Activated CD4-positive, alpha-beta memory T cell treated with anti-CD3 and anti-CD28 coated beads, Interleukin-2, amount 10 ng/mL, durations not matched to agents 7 days and 5 days (primary cell): ENCODE measurements at regions not wholly inside any gene's neighbourhood (a gene's known extent, or its start where the extent isn't known, plus 50 kb on each side); places are given as distances from the start of the nearest gene placed in this dataset.
"Not testable (repeated sequence)": the region's sequence is repeated elsewhere in the genome, so short reads cannot be mapped to it uniquely, and the experiment has no call there.

ENCODE experiments used
- CTCF ChIA-PET: fragments of 350-600 bp; sonication (Branson Sonifier 250); formaldehyde crosslinking; loops from one replicate; lab custom pipeline; 2021; ENCODE audit warnings: antibody characterized with exemption, inconsistent platforms; lab: Charles Lee
- POLR2A ChIA-PET: fragments of 350-600 bp; sonication (Branson Sonifier 250); formaldehyde crosslinking; loops from one replicate; lab custom pipeline; 2021; ENCODE audit warnings: antibody characterized with exemption; lab: Charles Lee
- DNase-seq: peaks from one replicate; pipeline ENCODE4 v3.0.0-alpha.2; 2020
- H3K27ac Mint-ChIP-seq: one replicate; pipeline ENCODE4 v1.8.0; 2021; ENCODE audit warnings: mild to moderate bottlenecking, mixed read lengths
- H3K27me3 Mint-ChIP-seq: one replicate; pipeline ENCODE4 v1.8.0; 2021; ENCODE audit warnings: mixed read lengths
- H3K36me3 Mint-ChIP-seq: one replicate; pipeline ENCODE4 v1.8.0; 2021; ENCODE audit warnings: low read depth, mixed read lengths
- H3K4me1 Mint-ChIP-seq: one replicate; pipeline ENCODE4 v1.8.0; 2021; ENCODE audit warnings: mixed read lengths
- H3K4me3 Mint-ChIP-seq: one replicate; pipeline ENCODE4 v1.8.0; 2021; ENCODE audit warnings: mild to moderate bottlenecking, mixed read lengths
- H3K9me3 Mint-ChIP-seq: one replicate; pipeline ENCODE4 v1.8.0; 2021; ENCODE audit warnings: mixed read lengths

DNA sequence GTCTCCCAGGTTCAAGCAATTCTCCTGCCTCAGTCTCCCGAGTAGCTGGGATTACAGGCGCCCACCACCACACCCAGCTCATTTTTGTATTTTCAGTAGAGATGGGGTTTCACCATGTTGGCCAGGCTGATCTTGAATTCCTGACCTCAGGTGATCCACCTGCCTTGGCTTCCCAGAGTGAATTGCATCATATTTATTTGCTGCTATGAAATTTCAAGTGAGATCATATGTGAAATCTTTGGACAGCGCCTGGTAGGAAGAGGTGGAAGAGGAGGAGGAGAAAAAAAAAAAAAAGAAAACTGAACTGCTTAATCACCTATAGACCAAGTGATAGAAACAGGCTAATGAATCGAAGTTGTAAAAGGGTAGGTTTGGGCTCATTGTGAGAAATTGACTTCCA, 557.8 kb upstream of the C16orf82 start:
- CTCF ChIA-PET = interaction anchor here (0.8 kb wide), 1 partner anchor 908 kb away, joined by 3 read pairs; no protein-coding TSS in a partner anchor
- H3K4me3 Mint-ChIP-seq, H3K27me3 Mint-ChIP-seq, H3K9me3 Mint-ChIP-seq, H3K36me3 Mint-ChIP-seq, H3K4me1 Mint-ChIP-seq, POLR2A ChIA-PET, H3K27ac Mint-ChIP-seq, DNase-seq: not testable (repeated sequence)

DNA sequence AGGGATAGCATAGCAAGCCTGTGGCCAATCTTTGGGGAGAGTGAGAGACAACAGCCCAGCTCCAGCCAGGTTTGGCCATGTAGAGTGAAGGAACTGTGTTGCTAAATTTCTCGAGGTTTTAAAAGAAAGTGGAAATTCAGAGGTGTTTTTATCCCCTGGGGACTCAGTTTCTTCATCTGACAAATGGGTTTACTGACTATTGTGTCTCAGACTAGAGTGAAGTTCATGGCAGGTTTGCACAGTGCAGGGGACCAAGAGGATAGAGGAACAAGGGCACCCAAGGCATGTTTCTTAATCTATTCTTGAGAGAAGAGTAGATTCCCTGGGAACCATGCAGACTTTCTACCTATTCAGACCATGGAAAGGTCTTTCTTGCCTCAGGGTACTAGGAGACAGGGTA, 555.8 kb upstream of the C16orf82 start:
- DNase-seq = no peak
- Mint-ChIP-seq H3K4me3 (no peak overlapping the region), H3K27me3 (no peaks in the 10 kb centered on the region), H3K36me3 (no peaks in the 10 kb centered on the region), H3K9me3 (no peaks in the 10 kb centered on the region), H3K27ac (no peak overlapping the region), H3K4me1 (no peaks in the 10 kb centered on the region)
- CTCF ChIA-PET = no interaction called here
- POLR2A ChIA-PET = no interaction called here

DNA sequence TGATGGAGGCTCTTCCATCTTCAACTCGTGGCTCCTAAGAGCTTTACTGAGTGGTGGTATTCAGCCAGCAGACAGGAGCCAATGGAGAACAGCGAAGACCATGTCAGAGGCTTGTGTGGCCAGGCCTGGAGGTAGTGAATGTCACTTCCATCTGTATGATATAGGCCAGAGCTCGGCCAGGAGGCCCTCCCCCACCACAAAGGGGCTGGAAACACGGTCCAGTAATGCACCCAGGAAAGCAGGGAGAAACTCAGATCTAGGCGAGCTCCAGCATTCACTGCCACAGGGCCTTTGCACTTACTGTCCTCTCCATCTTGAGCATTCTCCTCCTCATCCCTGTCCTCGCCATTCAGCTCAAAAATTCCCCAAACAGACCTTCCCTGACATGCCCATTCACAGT, 555.3 kb upstream of the C16orf82 start:
- Mint-ChIP-seq H3K36me3 (no peaks in the 10 kb centered on the region), H3K27ac (no peak overlapping the region), H3K9me3 (no peaks in the 10 kb centered on the region), H3K4me3 (no peak overlapping the region), H3K27me3 (no peaks in the 10 kb centered on the region), H3K4me1 (no peaks in the 10 kb centered on the region)
- POLR2A ChIA-PET = no interaction called here
- no peak for DNase-seq
- CTCF ChIA-PET = no interaction called here

DNA sequence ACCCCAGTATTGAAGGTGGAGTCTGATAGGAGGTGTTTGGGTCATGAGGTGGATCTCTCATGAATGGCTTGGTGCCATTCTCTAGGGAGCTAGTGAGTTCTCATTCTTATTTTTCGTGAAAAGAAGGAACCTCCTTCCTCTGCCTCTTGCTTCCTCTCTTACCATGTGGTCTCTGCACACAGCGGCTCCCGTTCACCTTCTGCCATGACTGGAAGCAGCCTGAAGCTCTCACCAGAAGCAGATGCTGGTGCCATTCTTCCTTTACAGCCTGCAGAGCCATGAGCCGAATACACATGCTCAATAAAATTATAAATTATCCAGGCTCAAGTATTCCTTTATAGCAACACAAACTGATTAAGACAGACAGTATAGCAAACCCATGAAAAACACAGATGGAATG, 545.1 kb upstream of the C16orf82 start:
- POLR2A ChIA-PET = no interaction called here
- Mint-ChIP-seq H3K36me3 (no peaks in the 10 kb centered on the region), H3K4me1 (no peaks in the 10 kb centered on the region), H3K27me3 (peaks cover 4% of the 10 kb centered on the region), H3K9me3 (no peaks in the 10 kb centered on the region), H3K4me3 (no peak overlapping the region), H3K27ac (no peak overlapping the region)
- no peak for DNase-seq
- CTCF ChIA-PET = no interaction called here

DNA sequence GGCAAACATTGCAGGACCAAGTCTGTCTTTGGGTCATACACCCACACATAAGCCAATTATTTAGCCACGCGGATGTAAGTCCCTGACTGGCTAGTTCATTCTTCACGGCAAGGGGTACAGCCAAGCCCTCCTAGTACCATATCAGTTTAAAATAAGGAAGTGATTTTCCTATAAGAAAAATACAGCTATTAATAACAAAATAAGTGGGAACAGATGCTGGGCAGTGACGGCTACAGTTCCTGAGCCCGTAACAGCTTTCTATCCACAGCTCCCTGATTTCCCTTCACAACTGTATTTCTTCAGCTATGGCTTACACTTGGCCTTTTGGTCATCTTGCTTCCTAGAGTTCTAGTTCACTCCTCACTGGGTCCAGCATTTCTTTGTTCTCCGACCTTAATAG, 542.4 kb upstream of the C16orf82 start:
- Mint-ChIP-seq H3K36me3 (no peaks in the 10 kb centered on the region), H3K9me3 (no peaks in the 10 kb centered on the region), H3K4me1 (no peaks in the 10 kb centered on the region), H3K4me3 (no peak overlapping the region), H3K27ac (no peak overlapping the region), H3K27me3 (peaks cover 4% of the 10 kb centered on the region)
- DNase-seq = no peak
- CTCF ChIA-PET = no interaction called here
- POLR2A ChIA-PET = no interaction called here

DNA sequence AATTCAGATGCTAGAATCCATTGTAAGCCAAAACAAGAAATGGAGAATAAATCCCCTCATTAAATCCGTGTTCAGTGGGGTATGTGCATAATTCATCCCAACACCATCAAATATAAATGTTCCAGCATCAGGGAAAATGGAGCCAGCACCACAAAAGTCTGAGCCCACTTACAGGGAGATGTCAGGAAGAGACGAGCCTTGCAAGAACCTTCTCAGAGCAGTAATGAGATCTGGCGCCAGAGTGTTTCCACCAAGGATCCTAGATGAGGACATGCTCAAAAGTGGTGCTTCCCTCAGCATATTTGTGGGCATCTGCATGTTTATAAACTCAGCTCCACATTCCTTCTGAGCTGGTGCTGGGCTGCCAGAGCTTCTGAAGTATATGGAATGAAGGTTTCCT, 541.9 kb upstream of the C16orf82 start:
- Mint-ChIP-seq H3K36me3 (no peaks in the 10 kb centered on the region), H3K27ac (no peak overlapping the region), H3K27me3 (peaks cover 4% of the 10 kb centered on the region), H3K4me3 (no peak overlapping the region), H3K9me3 (no peaks in the 10 kb centered on the region), H3K4me1 (no peaks in the 10 kb centered on the region)
- POLR2A ChIA-PET = no interaction called here
- CTCF ChIA-PET = no interaction called here
- DNase-seq = no peak

DNA sequence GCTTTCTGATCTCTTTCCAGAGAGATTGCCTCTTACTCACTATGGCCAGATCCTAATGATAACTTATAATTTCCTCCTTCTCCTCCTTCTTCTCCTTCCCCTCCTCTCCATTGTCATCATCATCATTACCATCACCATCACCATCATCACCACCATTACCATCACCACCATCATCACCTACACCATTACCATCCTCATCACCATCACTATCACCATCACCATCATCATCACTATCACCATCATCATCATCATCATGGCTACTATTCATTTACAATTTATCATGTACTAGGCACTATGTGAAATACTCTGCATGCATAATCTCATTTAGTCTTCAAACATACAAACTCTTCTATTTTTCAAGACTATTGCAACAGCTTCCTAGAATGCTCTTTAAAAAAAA, 540.9 kb upstream of the C16orf82 start:
- no peaks in the 10 kb centered on the region for H3K9me3 Mint-ChIP-seq
- H3K27ac Mint-ChIP-seq = no peak overlapping the region
- peaks cover 4% of the 10 kb centered on the region for H3K27me3 Mint-ChIP-seq
- no peaks in the 10 kb centered on the region for H3K4me1 Mint-ChIP-seq
- H3K36me3 Mint-ChIP-seq = no peaks in the 10 kb centered on the region
- no peak for DNase-seq
- CTCF ChIA-PET = no interaction called here
- POLR2A ChIA-PET = no interaction called here
- H3K4me3 Mint-ChIP-seq = no peak overlapping the region

DNA sequence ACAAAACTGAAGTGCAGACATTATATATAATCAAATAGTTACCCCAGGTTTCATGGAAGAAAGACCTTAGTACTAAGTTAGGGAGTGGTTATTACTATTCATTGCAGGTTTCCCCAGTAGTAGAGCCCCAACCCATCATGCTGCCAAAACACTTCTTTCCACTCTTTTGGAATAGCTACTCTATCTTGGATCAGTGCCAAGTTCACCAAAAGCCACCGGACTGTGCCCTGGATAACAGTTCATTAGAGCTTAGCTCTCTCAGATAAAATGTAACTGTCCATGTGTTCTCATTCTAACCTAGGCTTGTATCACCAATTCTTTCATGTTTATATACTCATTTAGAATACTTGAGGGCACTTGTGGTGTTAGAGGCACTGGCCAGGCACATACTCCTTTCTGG, 540.1 kb upstream of the C16orf82 start:
- Mint-ChIP-seq H3K4me3 (no peak overlapping the region), H3K4me1 (no peaks in the 10 kb centered on the region)

DNA sequence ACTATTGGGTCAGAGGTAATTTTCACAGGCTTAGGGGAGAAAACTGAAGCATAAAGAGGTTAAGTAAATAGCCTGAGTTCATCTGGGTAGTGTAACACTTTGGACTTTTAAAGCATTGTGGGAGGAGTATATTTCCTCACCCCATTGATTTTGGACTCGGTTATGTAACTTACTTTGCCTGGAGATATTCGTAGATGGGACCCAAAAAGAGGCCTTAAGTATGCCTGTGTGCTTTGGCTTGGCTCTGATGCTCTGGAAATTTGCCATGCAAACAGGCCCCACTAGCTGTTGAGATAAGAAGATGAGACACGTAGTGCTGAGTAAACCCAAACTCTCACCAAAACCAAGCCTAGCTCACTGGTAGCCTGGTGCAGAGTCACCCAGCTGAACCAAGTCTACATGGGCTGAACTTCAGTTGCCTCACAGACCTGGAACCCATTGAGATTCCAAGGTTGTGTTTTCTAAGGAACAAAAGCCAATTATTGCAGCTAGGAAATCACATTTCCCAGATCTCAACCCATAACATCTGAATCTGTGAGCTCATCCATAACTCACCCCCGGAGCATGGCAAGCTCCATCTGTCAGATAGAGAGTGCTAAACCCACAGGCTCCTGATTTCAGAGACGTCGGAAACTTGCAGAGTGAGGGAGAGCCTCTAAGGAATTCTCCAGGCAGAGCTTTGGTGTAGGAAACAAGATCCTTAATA, 536.0 kb upstream of the C16orf82 start:
- Mint-ChIP-seq H3K9me3 (no peaks in the 10 kb centered on the region), H3K4me1 (no peaks in the 10 kb centered on the region), H3K36me3 (no peaks in the 10 kb centered on the region), H3K4me3 (no peak overlapping the region), H3K27ac (no peak overlapping the region), H3K27me3 (peaks cover 5% of the 10 kb centered on the region)
- ChIA-PET POLR2A (no interaction called here), CTCF (interaction anchor here (0.5 kb wide), 1 partner anchor 1674 kb away, joined by 4 read pairs; no protein-coding TSS in a partner anchor)
- no peak for DNase-seq

More for the DNA sequence above, 540.1 kb upstream of the C16orf82 start:
- no peak for DNase-seq
- H3K36me3 Mint-ChIP-seq = no peaks in the 10 kb centered on the region
- H3K27ac Mint-ChIP-seq = no peak overlapping the region
- no peaks in the 10 kb centered on the region for H3K9me3 Mint-ChIP-seq
- peaks cover 4% of the 10 kb centered on the region for H3K27me3 Mint-ChIP-seq
- POLR2A ChIA-PET = no interaction called here
- CTCF ChIA-PET = no interaction called here

DNA sequence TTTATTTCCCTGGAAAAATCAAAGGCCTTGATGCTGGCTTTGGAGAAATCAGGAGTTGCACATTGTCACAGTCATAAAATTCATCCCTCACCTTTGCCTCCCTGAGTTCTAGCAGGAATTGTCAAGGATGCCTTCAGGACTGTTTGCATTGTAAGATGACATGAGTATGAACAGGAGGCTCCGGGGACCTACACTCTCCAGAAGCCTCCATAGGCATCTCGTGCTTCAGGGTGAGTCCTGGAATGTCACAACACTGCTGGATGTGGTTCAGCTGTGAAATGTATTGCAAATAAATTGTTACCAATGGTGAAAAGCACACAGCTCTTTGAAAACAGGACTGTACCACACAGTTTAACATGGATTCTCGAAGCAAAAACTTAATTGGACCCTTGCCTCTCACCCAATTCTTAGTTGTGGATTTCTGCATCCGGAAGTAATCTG, 535.4 kb upstream of the C16orf82 start:
- POLR2A ChIA-PET = no interaction called here
- no peaks in the 10 kb centered on the region for H3K36me3 Mint-ChIP-seq

DNA sequence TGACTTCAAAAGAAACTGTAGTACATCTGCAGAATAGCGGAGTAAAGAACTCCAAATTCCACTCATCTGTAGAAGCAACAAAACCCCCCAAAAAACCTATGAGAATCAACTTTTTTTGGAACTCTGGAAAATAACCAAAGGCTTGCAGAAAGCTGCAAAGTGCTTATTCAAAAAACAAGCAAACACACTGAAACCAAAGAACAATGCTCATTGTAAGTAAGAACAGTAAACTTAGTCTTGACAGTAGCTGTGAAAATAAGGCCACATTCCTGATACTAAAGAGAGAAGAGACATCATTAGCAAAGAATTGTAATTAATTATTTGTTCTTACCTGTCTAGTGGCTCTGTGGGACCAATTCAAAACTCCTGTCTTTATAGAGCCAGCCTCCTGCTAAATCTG, 534.3 kb upstream of the C16orf82 start:
- H3K36me3 Mint-ChIP-seq = no peaks in the 10 kb centered on the region
- no peaks in the 10 kb centered on the region for H3K4me1 Mint-ChIP-seq
- ChIA-PET CTCF (no interaction called here), POLR2A (no interaction called here)
- H3K27ac Mint-ChIP-seq = no peak overlapping the region
- no peak for DNase-seq
- peaks cover 4% of the 10 kb centered on the region for H3K27me3 Mint-ChIP-seq
- H3K9me3 Mint-ChIP-seq = no peaks in the 10 kb centered on the region
- H3K4me3 Mint-ChIP-seq = no peak overlapping the region

More for the DNA sequence above, 535.4 kb upstream of the C16orf82 start:
- DNase-seq = no peak
- no peaks in the 10 kb centered on the region for H3K9me3 Mint-ChIP-seq
- H3K27ac Mint-ChIP-seq = no peak overlapping the region
- H3K27me3 Mint-ChIP-seq = peaks cover 3% of the 10 kb centered on the region
- CTCF ChIA-PET = no interaction called here
- H3K4me3 Mint-ChIP-seq = no peak overlapping the region
- H3K4me1 Mint-ChIP-seq = no peaks in the 10 kb centered on the region

DNA sequence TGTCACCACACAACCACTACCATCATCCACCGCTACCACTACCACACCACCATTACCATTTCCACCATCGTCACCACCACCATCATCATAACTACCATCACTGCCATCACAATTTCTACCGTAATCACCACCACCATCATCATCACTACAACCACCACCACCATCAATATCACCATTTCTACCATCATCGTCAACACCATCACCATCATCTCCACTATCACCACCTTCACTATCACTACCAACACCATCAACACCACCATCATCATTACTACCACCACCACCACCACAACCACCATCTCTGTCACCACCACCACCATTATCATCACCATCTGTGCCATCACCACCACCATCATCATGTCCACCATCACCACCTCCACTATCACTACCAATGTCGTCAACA, 524.5 kb upstream of the C16orf82 start:
- Mint-ChIP-seq H3K36me3 (no peaks in the 10 kb centered on the region), H3K4me3 (no peak overlapping the region), H3K27me3 (peaks cover 3% of the 10 kb centered on the region), H3K27ac (no peak overlapping the region), H3K9me3 (no peaks in the 10 kb centered on the region), H3K4me1 (no peaks in the 10 kb centered on the region)
- DNase-seq = no peak
- ChIA-PET POLR2A (no interaction called here), CTCF (no interaction called here)

DNA sequence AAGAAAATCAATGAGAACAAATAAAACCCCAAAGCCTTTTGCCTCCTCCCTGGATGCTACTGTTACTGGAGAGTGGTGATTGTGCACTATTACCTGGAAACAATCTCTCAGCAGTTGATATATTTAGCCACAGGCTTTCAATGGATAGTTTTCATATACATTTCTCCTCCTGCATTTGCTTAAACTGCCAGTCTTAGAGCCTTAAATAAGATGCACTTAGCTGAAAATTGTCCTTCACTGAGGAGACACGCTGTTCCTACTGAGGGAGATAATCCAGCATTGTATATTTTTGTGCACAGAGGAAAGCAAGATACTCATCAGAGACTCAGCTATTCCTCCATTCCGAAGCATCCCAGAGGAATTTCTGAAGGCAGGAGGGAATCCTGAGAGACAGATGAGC, 520.2 kb upstream of the C16orf82 start:
- CTCF ChIA-PET = no interaction called here
- Mint-ChIP-seq H3K27me3 (peaks cover 11% of the 10 kb centered on the region), H3K27ac (no peak overlapping the region), H3K4me1 (no peaks in the 10 kb centered on the region), H3K9me3 (no peaks in the 10 kb centered on the region), H3K4me3 (no peak overlapping the region), H3K36me3 (no peaks in the 10 kb centered on the region)
- DNase-seq = no peak
- POLR2A ChIA-PET = no interaction called here

DNA sequence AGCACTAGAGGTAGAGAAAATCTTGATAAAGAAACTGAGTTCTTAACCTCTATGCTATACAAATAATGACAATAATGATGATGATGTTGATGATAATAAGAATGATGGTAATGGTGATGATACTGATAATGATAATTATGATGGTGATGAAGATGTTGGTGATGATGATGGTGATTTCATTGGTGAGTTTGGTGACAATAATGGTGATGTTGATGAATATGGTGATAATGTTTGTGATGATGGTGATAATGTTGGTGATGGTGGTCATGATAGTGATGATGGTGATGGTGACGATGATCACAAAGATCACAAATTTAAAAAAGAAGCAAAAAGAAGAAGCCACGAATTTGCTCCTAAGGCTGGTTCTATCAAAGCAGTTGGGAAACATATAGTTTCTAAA, 519.0 kb upstream of the C16orf82 start:
- no peak for DNase-seq
- CTCF ChIA-PET = no interaction called here
- H3K27me3 Mint-ChIP-seq = peaks cover 15% of the 10 kb centered on the region
- POLR2A ChIA-PET = no interaction called here
- no peaks in the 10 kb centered on the region for H3K9me3 Mint-ChIP-seq
- H3K4me3 Mint-ChIP-seq = no peak overlapping the region
- H3K36me3 Mint-ChIP-seq = no peaks in the 10 kb centered on the region
- H3K27ac Mint-ChIP-seq = no peak overlapping the region
- no peaks in the 10 kb centered on the region for H3K4me1 Mint-ChIP-seq
